GM10266 (cell line): ENCODE measurements at regions not wholly inside any gene's neighbourhood (a gene's known extent, or its start where the extent isn't known, plus 50 kb on each side); places are given as distances from the start of the nearest gene placed in this dataset.

ENCODE experiments used
- DNase-seq: peaks from one replicate; pipeline ENCODE4 v3.0.0; 2012; ENCODE audit errors: extremely low spot score
- TF ChIP-seq, protein P1 (sequence below): IDR thresholded peaks from 2 replicates; pipeline ENCODE4 v1.5.1; 2012; ENCODE audit warnings: mild to moderate bottlenecking, low read depth; ENCODE audit not compliant: control insufficient read depth, insufficient read depth; ENCODE audit errors: missing control alignments

DNA sequence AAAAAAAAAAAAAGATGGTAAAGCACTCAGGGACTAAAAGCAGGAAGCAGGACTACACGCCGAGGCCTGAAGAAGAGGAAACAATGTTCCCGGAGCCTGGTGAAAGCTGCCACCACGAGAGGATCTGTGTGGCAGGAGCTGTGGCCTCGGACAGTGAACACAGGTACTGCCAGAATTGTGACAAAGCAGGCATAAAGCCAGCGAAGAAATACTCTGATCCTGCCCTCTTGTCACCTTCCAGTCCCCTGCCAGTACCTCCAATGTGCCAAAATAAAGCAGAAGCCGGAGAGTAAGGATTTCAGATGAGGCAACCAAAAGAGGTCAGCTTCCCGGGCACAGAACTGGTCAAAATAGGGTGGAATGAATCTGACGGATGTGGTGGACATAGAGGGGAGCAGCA lies 211.5 kb upstream of the TARS1 start:
- TF ChIP-seq, protein P1, sequence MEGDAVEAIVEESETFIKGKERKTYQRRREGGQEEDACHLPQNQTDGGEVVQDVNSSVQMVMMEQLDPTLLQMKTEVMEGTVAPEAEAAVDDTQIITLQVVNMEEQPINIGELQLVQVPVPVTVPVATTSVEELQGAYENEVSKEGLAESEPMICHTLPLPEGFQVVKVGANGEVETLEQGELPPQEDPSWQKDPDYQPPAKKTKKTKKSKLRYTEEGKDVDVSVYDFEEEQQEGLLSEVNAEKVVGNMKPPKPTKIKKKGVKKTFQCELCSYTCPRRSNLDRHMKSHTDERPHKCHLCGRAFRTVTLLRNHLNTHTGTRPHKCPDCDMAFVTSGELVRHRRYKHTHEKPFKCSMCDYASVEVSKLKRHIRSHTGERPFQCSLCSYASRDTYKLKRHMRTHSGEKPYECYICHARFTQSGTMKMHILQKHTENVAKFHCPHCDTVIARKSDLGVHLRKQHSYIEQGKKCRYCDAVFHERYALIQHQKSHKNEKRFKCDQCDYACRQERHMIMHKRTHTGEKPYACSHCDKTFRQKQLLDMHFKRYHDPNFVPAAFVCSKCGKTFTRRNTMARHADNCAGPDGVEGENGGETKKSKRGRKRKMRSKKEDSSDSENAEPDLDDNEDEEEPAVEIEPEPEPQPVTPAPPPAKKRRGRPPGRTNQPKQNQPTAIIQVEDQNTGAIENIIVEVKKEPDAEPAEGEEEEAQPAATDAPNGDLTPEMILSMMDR = no peak

DNA sequence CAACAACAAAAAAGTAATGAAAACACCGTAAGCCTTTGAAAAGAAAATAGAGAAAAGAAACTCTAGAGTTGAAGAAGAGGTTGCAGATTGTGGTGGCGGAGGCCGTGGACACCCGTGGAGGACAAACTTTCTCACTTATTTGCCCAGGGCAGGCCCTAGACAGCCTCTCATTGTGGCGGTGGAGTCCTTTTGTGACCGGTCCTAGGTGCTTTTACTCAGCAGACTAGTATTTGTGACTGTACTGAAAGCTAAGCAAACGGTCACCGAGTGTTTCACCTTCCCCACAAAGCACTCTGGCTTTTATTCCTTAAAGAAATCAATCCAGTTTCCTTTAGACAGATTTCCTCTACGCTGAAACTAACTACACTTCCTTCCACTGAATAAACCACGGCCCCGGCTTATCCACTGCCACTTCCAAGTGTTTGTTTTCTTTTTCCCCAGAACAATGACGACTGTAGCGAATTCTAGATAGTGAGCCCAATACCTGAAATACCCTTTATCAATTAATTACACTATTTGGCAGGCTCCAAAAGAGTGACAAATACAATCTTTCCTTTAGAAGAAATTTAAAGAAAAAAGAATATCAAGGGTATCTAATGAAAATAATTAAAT lies 210.2 kb upstream of the TARS1 start:
- TF ChIP-seq, protein P1 = no peak
- DNase-seq = no peak

More for the DNA sequence above, 211.5 kb upstream of the TARS1 start:
- no peak for DNase-seq

DNA sequence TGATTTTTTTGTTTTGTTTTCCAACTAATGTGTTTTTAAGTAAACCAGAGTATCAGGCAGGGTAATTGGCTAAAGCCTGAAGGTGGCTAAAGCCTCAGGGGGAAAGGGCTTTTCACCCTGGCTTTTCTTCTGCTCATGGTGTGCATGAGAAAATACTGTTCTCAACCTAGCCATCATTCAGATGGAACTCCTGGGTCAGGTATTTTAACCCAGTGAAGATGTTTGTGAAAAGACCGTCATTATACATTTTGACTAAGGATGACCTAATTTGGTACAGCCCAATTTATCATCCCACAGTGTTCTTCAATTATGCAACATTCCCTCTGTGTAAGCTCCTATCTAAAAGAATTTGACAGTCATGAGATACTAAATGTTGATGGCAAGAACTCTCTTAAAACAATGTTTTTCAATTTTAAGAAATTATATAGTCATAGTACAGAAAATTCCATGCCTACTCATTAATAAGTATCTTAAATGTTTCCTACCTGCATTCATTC lies 209.5 kb upstream of the TARS1 start:
- TF ChIP-seq, protein P1 = no peak
- DNase-seq = no peak

DNA sequence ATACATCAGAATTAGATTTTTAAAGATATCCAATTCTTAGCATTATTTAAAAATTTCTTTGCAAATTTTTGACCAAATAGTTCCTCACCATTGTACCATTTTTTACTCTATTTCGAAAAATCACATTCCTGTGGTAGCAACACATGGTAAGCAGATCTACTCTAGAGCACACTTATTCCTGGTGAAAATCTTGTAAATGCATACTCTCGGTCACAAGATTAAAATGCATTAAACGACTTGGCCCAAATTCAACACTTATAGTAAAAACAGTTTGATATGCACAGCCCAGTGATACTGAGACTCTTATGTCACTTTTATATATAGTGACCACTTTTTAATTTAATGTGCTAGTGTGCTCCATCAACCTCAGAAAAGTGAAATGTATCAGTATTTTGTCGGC lies 208.8 kb upstream of the TARS1 start:
- TF ChIP-seq, protein P1 = no peak
- no peak for DNase-seq

DNA sequence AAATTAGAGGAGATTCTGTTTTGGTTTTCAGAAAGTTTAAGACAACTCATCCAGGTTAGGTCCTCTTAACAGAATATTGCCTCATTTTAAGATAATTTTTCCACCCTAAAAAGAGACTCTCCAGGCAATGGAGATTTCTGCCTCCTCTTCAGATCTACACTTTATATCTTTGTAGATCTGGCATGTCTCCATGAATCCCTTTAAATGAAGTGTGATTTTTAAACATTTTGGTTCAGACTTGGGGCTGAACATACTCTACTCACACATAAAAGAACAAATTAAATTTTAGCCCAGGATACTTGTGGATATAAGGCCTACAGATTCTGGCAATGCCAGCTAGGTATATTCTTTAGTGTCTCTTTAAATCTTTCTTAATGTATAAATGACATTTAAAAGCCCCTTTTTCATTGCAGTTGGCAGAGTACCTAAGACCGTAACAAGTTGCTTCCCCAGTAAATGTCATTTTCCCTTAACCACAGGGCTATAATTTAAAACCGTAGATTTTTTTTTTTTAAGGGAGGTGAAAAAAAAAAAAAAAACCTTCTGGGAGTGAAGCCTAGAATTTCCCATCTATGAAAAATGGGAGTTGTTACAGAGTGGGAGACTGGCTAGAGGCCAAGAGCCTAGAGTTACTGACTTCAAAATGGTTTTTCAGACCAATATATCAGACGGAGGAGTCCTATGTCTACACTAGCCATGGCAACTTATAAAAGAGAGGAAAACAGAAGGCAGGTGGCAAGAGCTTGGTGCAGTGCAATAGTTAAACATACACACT lies 207.8 kb upstream of the TARS1 start:
- TF ChIP-seq, protein P1 = no peak
- no peak for DNase-seq

DNA sequence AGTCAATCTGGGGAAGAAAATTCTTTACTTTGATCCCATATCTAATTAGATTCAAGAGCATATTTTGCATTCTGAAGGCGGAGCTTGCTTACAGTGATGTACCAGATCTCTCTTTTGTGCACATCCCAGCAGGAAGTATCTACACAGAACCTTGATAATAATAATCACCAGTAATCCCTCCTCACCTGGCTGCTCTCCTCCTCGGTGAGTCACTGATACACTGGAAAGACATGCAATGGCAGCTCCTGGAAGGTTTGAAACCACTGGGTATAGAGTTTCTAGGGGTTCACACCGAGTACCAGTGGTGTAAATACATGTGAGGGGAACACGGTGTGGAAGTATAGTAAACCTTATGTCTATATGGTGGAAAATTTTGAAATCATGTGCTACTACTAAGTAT lies 205.5 kb upstream of the TARS1 start:
- TF ChIP-seq, protein P1 = no peak
- DNase-seq = no peak

DNA sequence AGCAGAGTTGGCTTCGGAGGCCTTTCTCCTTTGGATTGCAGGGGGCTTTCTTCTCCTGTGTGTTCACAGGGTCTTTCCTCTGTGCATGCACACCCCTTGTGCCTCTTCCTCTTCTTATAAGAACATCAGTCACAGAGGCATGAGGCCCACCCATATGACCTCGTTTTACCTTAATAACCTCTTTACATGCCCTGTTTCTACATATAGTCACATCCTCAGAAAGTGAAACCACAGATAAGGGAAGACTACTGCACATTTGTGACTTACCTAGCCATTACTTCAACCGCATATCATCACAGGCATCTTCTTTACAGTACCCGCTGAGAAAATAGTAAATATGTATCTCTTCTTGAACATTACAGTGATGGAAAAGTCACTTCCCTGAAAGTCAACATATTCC lies 204.9 kb upstream of the TARS1 start:
- TF ChIP-seq, protein P1 = no peak
- no peak for DNase-seq
